WTC11 (cell line): ENCODE measurements at regions not wholly inside any gene's neighbourhood (a gene's known extent, or its start where the extent isn't known, plus 50 kb on each side); places are given as distances from the start of the nearest gene placed in this dataset.

ENCODE experiments used
- ATAC-seq: fragments of 200-7000 bp; cut with Tn5 transposase; 2 replicates; pipeline ENCODE4 v1.10.0; 2021; ENCODE audit warnings: mild to moderate bottlenecking, moderate library complexity
- CTCF ChIA-PET: fragments of 300-600 bp; sonication (Branson Sonifier 250); formaldehyde crosslinking; loops from one replicate; lab custom pipeline; 2021; ENCODE audit warnings: antibody characterized with exemption; lab: Charles Lee
- POLR2A ChIA-PET: fragments of 350-600 bp; sonication (Branson Sonifier 250); formaldehyde crosslinking; loops from one replicate; lab custom pipeline; 2021; ENCODE audit warnings: antibody characterized with exemption; lab: Charles Lee
- DNase-seq: peaks from one replicate; pipeline ENCODE4 v3.0.0; 2021; ENCODE audit warnings: low spot score
- H3K27ac Mint-ChIP-seq: 2 replicates; pipeline ENCODE4 v1.8.0; 2021; ENCODE audit warnings: mixed read lengths
- H3K27me3 Mint-ChIP-seq: 2 replicates; pipeline ENCODE4 v1.8.0; 2021; ENCODE audit warnings: low read depth, mild to moderate bottlenecking, moderate library complexity, mixed read lengths
- H3K36me3 Mint-ChIP-seq: 2 replicates; pipeline ENCODE4 v1.8.0; 2021; ENCODE audit warnings: mixed read lengths
- H3K4me1 Mint-ChIP-seq: 2 replicates; pipeline ENCODE4 v1.8.0; 2022; ENCODE audit warnings: mixed read lengths
- H3K4me3 Mint-ChIP-seq: 2 replicates; pipeline ENCODE4 v1.8.0; 2021; ENCODE audit warnings: mild to moderate bottlenecking, moderate library complexity, mixed read lengths
- H3K9me3 Mint-ChIP-seq: 2 replicates; pipeline ENCODE4 v1.8.0; 2021; ENCODE audit warnings: mixed read lengths
- CREB1 ChIP-seq: sonication (generic); formaldehyde crosslinking; IDR thresholded peaks from 2 replicates; pipeline ENCODE4 v1.8.0; 2023; ENCODE audit warnings: mild to moderate bottlenecking, missing genetic modification reagents
- EMX1 ChIP-seq: fragments of 250-450 bp; sonication (Bioruptor Pico); IDR thresholded peaks from 2 replicates; pipeline ENCODE4 v1.8.0; 2021; ENCODE audit warnings: mild to moderate bottlenecking
- FOXJ3 ChIP-seq: sonication (generic); formaldehyde crosslinking; IDR thresholded peaks from 2 replicates; pipeline ENCODE4 v1.9.0; 2021; ENCODE audit warnings: missing genetic modification reagents, mild to moderate bottlenecking, borderline replicate concordance
- FOXK1 ChIP-seq: sonication (generic); formaldehyde crosslinking; IDR thresholded peaks from 2 replicates; pipeline ENCODE4 v1.8.0; 2022; ENCODE audit warnings: mild to moderate bottlenecking, moderate library complexity, missing genetic modification reagents
- FOXP1 ChIP-seq: sonication (generic); formaldehyde crosslinking; IDR thresholded peaks from 2 replicates; pipeline ENCODE4 v1.8.0; 2022; ENCODE audit warnings: missing genetic modification reagents, mild to moderate bottlenecking, moderate library complexity, borderline replicate concordance
- JUN ChIP-seq: sonication (generic); formaldehyde crosslinking; IDR thresholded peaks from 2 replicates; pipeline ENCODE4 v1.8.0; 2023; ENCODE audit warnings: mild to moderate bottlenecking, missing genetic modification reagents
- MXD4 ChIP-seq: fragments of 250-450 bp; sonication (Bioruptor Pico); IDR thresholded peaks from 2 replicates; pipeline ENCODE4 v1.8.0; 2021; ENCODE audit warnings: mild to moderate bottlenecking, moderate library complexity, borderline replicate concordance
- NR2C2 ChIP-seq: sonication (generic); formaldehyde crosslinking; IDR thresholded peaks from 2 replicates; pipeline ENCODE4 v1.8.0; 2022; ENCODE audit warnings: mild to moderate bottlenecking, missing genetic modification reagents
- OVOL2 ChIP-seq: fragments of 250-450 bp; sonication (Bioruptor Pico); IDR thresholded peaks from 2 replicates; pipeline ENCODE4 v1.9.0; 2021; ENCODE audit warnings: mild to moderate bottlenecking, borderline replicate concordance
- RELA ChIP-seq: sonication (generic); formaldehyde crosslinking; IDR thresholded peaks from 2 replicates; pipeline ENCODE4 v1.8.1; 2022; ENCODE audit warnings: missing genetic modification reagents, mild to moderate bottlenecking, borderline replicate concordance
- RORB ChIP-seq: fragments of 250-450 bp; sonication (Bioruptor Pico); IDR thresholded peaks from 2 replicates; pipeline ENCODE4 v1.9.0; 2021; ENCODE audit warnings: mild to moderate bottlenecking
- SOX15 ChIP-seq: fragments of 250-450 bp; sonication (Bioruptor Pico); IDR thresholded peaks from 2 replicates; pipeline ENCODE4 v1.9.0; 2021; ENCODE audit warnings: mild to moderate bottlenecking
- TCF7 ChIP-seq: sonication (generic); formaldehyde crosslinking; IDR thresholded peaks from 2 replicates; pipeline ENCODE4 v1.8.0; 2022; ENCODE audit warnings: mild to moderate bottlenecking, low read depth, missing genetic modification reagents, moderate library complexity
- ZNF138 ChIP-seq: sonication (generic); formaldehyde crosslinking; conservative IDR thresholded peaks from 2 replicates; pipeline ENCODE4 v1.8.1; 2022; ENCODE audit warnings: mild to moderate bottlenecking, moderate library complexity, missing genetic modification reagents
- ZNF317 ChIP-seq: sonication (generic); formaldehyde crosslinking; IDR thresholded peaks from 2 replicates; pipeline ENCODE4 v1.8.1; 2023; ENCODE audit warnings: low read depth, mild to moderate bottlenecking, moderate library complexity, missing genetic modification reagents, borderline replicate concordance
- ZNF396 ChIP-seq: fragments of 250-450 bp; sonication (Bioruptor Pico); IDR thresholded peaks from 2 replicates; pipeline ENCODE4 v1.8.0; 2021; ENCODE audit warnings: mild to moderate bottlenecking, moderate library complexity, borderline replicate concordance
- ZNF416 ChIP-seq: fragments of 250-450 bp; sonication (Bioruptor Pico); IDR thresholded peaks from 2 replicates; pipeline ENCODE4 v1.9.0; 2021; ENCODE audit warnings: mild to moderate bottlenecking, inconsistent platforms
- TF ChIP-seq, protein P1 (sequence below): sonication (generic); formaldehyde crosslinking; IDR thresholded peaks from 2 replicates; pipeline ENCODE4 v1.8.1; 2023; ENCODE audit warnings: mild to moderate bottlenecking, missing genetic modification reagents
- TF ChIP-seq, protein P2 (sequence below): fragments of 250-450 bp; sonication (Bioruptor Pico); IDR thresholded peaks from 2 replicates; pipeline ENCODE4 v1.9.0; 2021; ENCODE audit warnings: mild to moderate bottlenecking
- TF ChIP-seq, protein P3 (sequence below): sonication (generic); formaldehyde crosslinking; IDR thresholded peaks from 2 replicates; pipeline ENCODE4 v1.8.0; 2022; ENCODE audit warnings: mild to moderate bottlenecking, missing genetic modification reagents
- TF ChIP-seq, protein P4 (sequence below): fragments of 250-450 bp; sonication (Bioruptor Pico); conservative IDR thresholded peaks from 2 replicates; pipeline ENCODE4 v1.9.0; 2021; ENCODE audit warnings: mild to moderate bottlenecking
- TF ChIP-seq, protein P5 (sequence below): sonication (generic); formaldehyde crosslinking; IDR thresholded peaks from 2 replicates; pipeline ENCODE4 v1.8.1; 2023; ENCODE audit warnings: mild to moderate bottlenecking, missing genetic modification reagents, moderate library complexity

DNA sequence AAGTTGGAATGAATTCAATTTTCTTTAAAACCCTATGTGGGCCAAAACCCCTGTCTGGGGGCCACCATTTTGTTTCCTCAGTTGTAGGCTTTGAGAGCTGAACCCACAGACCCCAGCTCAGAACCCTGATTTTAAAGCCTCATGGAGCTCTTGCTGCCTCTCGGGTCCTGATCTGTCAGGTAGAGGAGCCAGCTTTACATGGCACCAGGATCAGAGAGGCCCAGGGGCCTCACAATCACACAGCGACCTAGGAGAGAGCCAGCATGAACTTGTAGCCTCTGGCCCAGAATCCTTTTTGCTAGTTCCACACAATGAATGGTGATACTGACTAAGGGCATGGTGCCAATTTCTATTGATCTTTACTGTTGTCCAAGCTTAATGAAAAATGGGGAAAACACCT lies 84.3 kb upstream of the SORCS3 start:
- TF ChIP-seq RORB = no peak
- TF ChIP-seq, protein P1, sequence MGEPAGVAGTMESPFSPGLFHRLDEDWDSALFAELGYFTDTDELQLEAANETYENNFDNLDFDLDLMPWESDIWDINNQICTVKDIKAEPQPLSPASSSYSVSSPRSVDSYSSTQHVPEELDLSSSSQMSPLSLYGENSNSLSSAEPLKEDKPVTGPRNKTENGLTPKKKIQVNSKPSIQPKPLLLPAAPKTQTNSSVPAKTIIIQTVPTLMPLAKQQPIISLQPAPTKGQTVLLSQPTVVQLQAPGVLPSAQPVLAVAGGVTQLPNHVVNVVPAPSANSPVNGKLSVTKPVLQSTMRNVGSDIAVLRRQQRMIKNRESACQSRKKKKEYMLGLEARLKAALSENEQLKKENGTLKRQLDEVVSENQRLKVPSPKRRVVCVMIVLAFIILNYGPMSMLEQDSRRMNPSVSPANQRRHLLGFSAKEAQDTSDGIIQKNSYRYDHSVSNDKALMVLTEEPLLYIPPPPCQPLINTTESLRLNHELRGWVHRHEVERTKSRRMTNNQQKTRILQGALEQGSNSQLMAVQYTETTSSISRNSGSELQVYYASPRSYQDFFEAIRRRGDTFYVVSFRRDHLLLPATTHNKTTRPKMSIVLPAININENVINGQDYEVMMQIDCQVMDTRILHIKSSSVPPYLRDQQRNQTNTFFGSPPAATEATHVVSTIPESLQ = no peak
- no peak for TF ChIP-seq ZNF396 (CRISPR knock-in tag)
- TF ChIP-seq EMX1 = no peak
- no peak for TF ChIP-seq FOXP1 (CRISPR knock-in tag)
- no peak for TF ChIP-seq ZNF138 (CRISPR knock-in tag)
- no peak for TF ChIP-seq TCF7 (CRISPR knock-in tag)
- no peak for TF ChIP-seq SOX15 (CRISPR knock-in tag)
- ChIA-PET CTCF (no interaction called here), POLR2A (no interaction called here)
- Mint-ChIP-seq H3K9me3 (peaks cover 3% of the 10 kb centered on the region), H3K4me1 (no peaks in the 10 kb centered on the region), H3K27ac (no peak overlapping the region), H3K4me3 (no peak overlapping the region), H3K36me3 (no peaks in the 10 kb centered on the region), H3K27me3 (peaks cover 2% of the 10 kb centered on the region; the same call in 1 of the 2 replicates)
- no peak for ATAC-seq
- no peak for DNase-seq

DNA sequence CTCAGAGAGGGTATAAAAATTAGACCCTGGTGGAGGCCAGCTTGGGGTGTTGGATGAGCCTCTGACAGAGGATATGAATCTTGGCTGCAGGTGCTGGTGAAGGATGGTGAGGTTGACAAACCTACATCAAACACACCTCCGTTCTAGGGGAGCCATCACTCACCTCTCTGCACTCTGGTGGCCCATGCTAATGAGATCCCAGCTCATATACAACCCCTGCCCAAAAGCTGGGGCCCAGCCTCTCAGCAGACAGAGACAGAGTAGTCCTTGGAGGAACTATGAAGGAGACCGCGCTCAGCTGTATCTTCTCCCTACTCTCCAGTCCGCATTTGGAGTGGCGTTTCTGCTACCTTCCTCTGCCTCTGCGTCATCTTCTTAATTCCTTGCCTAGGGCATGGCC lies 83.1 kb upstream of the SORCS3 start:
- no peak overlapping the region for H3K4me3 Mint-ChIP-seq
- no peak for TF ChIP-seq JUN (CRISPR knock-in tag)
- TF ChIP-seq, protein P2, sequence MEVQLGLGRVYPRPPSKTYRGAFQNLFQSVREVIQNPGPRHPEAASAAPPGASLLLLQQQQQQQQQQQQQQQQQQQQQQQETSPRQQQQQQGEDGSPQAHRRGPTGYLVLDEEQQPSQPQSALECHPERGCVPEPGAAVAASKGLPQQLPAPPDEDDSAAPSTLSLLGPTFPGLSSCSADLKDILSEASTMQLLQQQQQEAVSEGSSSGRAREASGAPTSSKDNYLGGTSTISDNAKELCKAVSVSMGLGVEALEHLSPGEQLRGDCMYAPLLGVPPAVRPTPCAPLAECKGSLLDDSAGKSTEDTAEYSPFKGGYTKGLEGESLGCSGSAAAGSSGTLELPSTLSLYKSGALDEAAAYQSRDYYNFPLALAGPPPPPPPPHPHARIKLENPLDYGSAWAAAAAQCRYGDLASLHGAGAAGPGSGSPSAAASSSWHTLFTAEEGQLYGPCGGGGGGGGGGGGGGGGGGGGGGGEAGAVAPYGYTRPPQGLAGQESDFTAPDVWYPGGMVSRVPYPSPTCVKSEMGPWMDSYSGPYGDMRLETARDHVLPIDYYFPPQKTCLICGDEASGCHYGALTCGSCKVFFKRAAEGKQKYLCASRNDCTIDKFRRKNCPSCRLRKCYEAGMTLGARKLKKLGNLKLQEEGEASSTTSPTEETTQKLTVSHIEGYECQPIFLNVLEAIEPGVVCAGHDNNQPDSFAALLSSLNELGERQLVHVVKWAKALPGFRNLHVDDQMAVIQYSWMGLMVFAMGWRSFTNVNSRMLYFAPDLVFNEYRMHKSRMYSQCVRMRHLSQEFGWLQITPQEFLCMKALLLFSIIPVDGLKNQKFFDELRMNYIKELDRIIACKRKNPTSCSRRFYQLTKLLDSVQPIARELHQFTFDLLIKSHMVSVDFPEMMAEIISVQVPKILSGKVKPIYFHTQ = no peak
- no peak for TF ChIP-seq FOXJ3 (CRISPR knock-in tag)
- no peak for TF ChIP-seq OVOL2 (CRISPR knock-in tag)
- no peak for TF ChIP-seq FOXP1 (CRISPR knock-in tag)
- TF ChIP-seq ZNF396 (CRISPR knock-in tag) = no peak
- TF ChIP-seq, protein P3, sequence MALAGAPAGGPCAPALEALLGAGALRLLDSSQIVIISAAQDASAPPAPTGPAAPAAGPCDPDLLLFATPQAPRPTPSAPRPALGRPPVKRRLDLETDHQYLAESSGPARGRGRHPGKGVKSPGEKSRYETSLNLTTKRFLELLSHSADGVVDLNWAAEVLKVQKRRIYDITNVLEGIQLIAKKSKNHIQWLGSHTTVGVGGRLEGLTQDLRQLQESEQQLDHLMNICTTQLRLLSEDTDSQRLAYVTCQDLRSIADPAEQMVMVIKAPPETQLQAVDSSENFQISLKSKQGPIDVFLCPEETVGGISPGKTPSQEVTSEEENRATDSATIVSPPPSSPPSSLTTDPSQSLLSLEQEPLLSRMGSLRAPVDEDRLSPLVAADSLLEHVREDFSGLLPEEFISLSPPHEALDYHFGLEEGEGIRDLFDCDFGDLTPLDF = no peak
- no peak for TF ChIP-seq ZNF317
- TF ChIP-seq, protein P4, sequence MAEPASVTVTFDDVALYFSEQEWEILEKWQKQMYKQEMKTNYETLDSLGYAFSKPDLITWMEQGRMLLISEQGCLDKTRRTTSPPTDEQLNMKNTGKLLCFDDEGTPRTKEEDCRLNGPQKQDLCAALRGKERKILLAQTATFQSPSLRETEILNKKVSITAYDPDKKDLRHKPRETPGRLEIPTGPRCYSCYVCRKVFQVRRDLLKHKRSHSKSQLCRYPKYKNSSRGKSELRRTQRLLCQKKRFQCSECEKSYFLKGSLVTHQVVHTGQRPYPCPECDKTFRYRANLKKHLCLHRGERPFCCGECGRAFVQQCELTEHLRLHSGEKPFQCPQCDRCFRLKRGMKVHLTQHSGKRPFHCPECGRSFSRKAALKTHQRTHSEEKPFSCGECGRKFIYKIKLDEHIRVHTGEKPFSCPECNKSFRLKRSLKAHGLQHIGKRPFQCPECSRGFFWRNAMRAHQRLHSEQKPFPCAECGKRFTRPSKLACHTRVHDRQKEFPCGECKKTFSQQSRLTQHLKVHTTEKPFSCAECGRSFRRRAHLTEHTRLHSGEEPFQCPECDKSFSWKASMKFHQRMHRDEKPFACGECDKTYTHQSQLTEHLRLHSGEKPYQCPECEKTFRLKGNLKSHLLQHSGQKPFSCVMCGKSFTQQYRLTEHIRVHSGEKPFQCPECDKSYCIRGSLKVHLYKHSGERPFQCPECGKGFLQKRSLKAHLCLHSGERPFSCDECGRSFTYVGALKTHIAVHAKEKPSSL (CRISPR knock-in tag) = no peak
- TF ChIP-seq FOXK1 = no peak
- TF ChIP-seq NR2C2 (CRISPR knock-in tag) = no peak
- TF ChIP-seq CREB1 (CRISPR knock-in tag) = no peak
- TF ChIP-seq, protein P5, sequence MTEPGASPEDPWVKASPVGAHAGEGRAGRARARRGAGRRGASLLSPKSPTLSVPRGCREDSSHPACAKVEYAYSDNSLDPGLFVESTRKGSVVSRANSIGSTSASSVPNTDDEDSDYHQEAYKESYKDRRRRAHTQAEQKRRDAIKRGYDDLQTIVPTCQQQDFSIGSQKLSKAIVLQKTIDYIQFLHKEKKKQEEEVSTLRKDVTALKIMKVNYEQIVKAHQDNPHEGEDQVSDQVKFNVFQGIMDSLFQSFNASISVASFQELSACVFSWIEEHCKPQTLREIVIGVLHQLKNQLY (CRISPR knock-in tag) = no peak
- TF ChIP-seq ZNF416 (CRISPR knock-in tag) = no peak
- TF ChIP-seq MXD4 (CRISPR knock-in tag) = no peak
- TF ChIP-seq RELA = no peak
- no peak for ATAC-seq
- H3K36me3 Mint-ChIP-seq = no peaks in the 10 kb centered on the region
- no peak overlapping the region for H3K27ac Mint-ChIP-seq
- peaks cover 3% of the 10 kb centered on the region for H3K9me3 Mint-ChIP-seq
- H3K27me3 Mint-ChIP-seq = peaks cover 2% of the 10 kb centered on the region; the same call in 1 of the 2 replicates
- H3K4me1 Mint-ChIP-seq = no peaks in the 10 kb centered on the region
- CTCF ChIA-PET = no interaction called here
- POLR2A ChIA-PET = no interaction called here
- no peak for DNase-seq
